GM23338 (cell line): ENCODE measurements at regions not wholly inside any gene's neighbourhood (a gene's known extent, or its start where the extent isn't known, plus 50 kb on each side); places are given as distances from the start of the nearest gene placed in this dataset.
A peak's percentile ranks its signal among the peaks of the same experiment; 100 is the strongest.

Experiments used
- ATAC-seq: fragments of 200-7000 bp; cut with Tn5 transposase; 3 replicates; pipeline ENCODE4 v1.9.1; 2020
- DNase-seq: peaks from one replicate; pipeline ENCODE4 v3.0.0-alpha.2; 2015; ENCODE audit warnings: low spot score
- H2AFZ ChIP-seq: fragments of 200-600 bp; sonication (generic); 2 replicates; pipeline ENCODE4 v1.8.0; 2016; ENCODE audit warnings: antibody characterized with exemption, mild to moderate bottlenecking, moderate library complexity
- H3F3A ChIP-seq: fragments of 200-600 bp; sonication (generic); replicated peaks from 2 replicates; pipeline ENCODE4 v1.8.0; 2017; ENCODE audit warnings: antibody characterized with exemption, mixed run types, low read depth
- H3K27ac ChIP-seq: fragments of 200-600 bp; sonication (generic); 2 replicates; pipeline ENCODE4 v1.6.1; 2016; ENCODE audit warnings: low read depth
- H3K27me3 ChIP-seq: fragments of 200-600 bp; sonication (generic); 2 replicates; pipeline ENCODE4 v1.8.0; 2016; ENCODE audit warnings: mild to moderate bottlenecking, mixed run types, moderate library complexity; ENCODE audit not compliant: insufficient read depth
- H3K36me3 ChIP-seq: fragments of 200-600 bp; sonication (generic); 2 replicates; pipeline ENCODE4 v1.8.0; 2016; ENCODE audit warnings: mild to moderate bottlenecking; ENCODE audit not compliant: insufficient read depth
- H3K4me1 ChIP-seq: fragments of 200-600 bp; sonication (generic); 2 replicates; pipeline ENCODE4 v1.8.0; 2016; ENCODE audit warnings: mild to moderate bottlenecking, moderate library complexity; ENCODE audit not compliant: insufficient read depth
- H3K4me2 ChIP-seq: fragments of 200-600 bp; sonication (generic); 2 replicates; pipeline ENCODE4 v1.7.1; 2017; ENCODE audit warnings: mixed run types
- H3K4me3 ChIP-seq: fragments of 200-600 bp; sonication (generic); 2 replicates; pipeline ENCODE4 v1.6.1; 2016; ENCODE audit warnings: mixed run types
- H3K79me2 ChIP-seq: fragments of 200-600 bp; sonication (generic); replicated peaks from 2 replicates; pipeline ENCODE4 v1.8.0; 2017; ENCODE audit warnings: mild to moderate bottlenecking; ENCODE audit not compliant: insufficient read depth
- H3K9me2 ChIP-seq: fragments of 200-600 bp; sonication (generic); 2 replicates; pipeline ENCODE4 v1.8.0; 2017; ENCODE audit not compliant: insufficient read depth
- H4K20me1 ChIP-seq: fragments of 200-600 bp; sonication (generic); replicated peaks from 2 replicates; pipeline ENCODE4 v1.8.0; 2017; ENCODE audit warnings: mild to moderate bottlenecking; ENCODE audit not compliant: insufficient read depth
- H3K27ac Mint-ChIP-seq: 2 replicates; pipeline ENCODE4 v1.8.0; 2020; ENCODE audit warnings: inconsistent platforms, mild to moderate bottlenecking, moderate library complexity, mixed read lengths
- H3K27me3 Mint-ChIP-seq: 3 replicates; pipeline ENCODE4 v1.8.0; 2022; ENCODE audit warnings: low read depth, mild to moderate bottlenecking, moderate library complexity, mixed read lengths, inconsistent platforms; ENCODE audit not compliant: insufficient read depth, poor library complexity
- H3K36me3 Mint-ChIP-seq: 3 replicates; pipeline ENCODE4 v1.8.0; 2021; ENCODE audit warnings: low read depth, mild to moderate bottlenecking, inconsistent platforms, moderate library complexity, mixed read lengths
- H3K4me1 Mint-ChIP-seq: 3 replicates; pipeline ENCODE4 v1.8.0; 2020; ENCODE audit warnings: mild to moderate bottlenecking, inconsistent platforms, mixed read lengths
- H3K4me3 Mint-ChIP-seq: 3 replicates; pipeline ENCODE4 v1.8.0; 2021; ENCODE audit warnings: moderate library complexity, mild to moderate bottlenecking, inconsistent platforms, mixed read lengths
- H3K9me3 Mint-ChIP-seq: 3 replicates; pipeline ENCODE4 v1.8.0; 2020; ENCODE audit warnings: moderate library complexity, mild to moderate bottlenecking, inconsistent platforms, mixed read lengths
- POLR2AphosphoS5 ChIP-seq: IDR thresholded peaks from 2 replicates; pipeline ENCODE4 v1.6.1; 2016; ENCODE audit warnings: antibody characterized with exemption, low read depth
- STAT1 ChIP-seq: IDR thresholded peaks from one replicate; pipeline ENCODE4 v1.6.1; 2016; ENCODE audit warnings: antibody characterized with exemption; ENCODE audit not compliant: unreplicated experiment
- ZNF331 ChIP-seq: fragments of 250-450 bp; sonication (Bioruptor Pico); IDR thresholded peaks from 2 replicates; pipeline ENCODE4 v1.5.0; 2020; ENCODE audit warnings: low read depth, mild to moderate bottlenecking, moderate library complexity
- TF ChIP-seq, protein P1 (sequence below), 2 experiments: fragments of 200-600 bp in 1 of 2; sonication (generic) in 1 of 2; conservative IDR thresholded peaks; 2 replicates each; pipeline versions ENCODE4 v1.5.1 to v1.6.1; 2016 to 2017; ENCODE audit warnings: antibody characterized with exemption in 2 of 2, low read depth in 2 of 2, mild to moderate bottlenecking in 2 of 2, moderate library complexity in 1 of 2
- TF ChIP-seq, protein P2 (sequence below): fragments of 250-450 bp; sonication (Bioruptor Pico); IDR thresholded peaks from 2 replicates; pipeline ENCODE4 v1.5.0; 2020; ENCODE audit warnings: mild to moderate bottlenecking, moderate library complexity

DNA sequence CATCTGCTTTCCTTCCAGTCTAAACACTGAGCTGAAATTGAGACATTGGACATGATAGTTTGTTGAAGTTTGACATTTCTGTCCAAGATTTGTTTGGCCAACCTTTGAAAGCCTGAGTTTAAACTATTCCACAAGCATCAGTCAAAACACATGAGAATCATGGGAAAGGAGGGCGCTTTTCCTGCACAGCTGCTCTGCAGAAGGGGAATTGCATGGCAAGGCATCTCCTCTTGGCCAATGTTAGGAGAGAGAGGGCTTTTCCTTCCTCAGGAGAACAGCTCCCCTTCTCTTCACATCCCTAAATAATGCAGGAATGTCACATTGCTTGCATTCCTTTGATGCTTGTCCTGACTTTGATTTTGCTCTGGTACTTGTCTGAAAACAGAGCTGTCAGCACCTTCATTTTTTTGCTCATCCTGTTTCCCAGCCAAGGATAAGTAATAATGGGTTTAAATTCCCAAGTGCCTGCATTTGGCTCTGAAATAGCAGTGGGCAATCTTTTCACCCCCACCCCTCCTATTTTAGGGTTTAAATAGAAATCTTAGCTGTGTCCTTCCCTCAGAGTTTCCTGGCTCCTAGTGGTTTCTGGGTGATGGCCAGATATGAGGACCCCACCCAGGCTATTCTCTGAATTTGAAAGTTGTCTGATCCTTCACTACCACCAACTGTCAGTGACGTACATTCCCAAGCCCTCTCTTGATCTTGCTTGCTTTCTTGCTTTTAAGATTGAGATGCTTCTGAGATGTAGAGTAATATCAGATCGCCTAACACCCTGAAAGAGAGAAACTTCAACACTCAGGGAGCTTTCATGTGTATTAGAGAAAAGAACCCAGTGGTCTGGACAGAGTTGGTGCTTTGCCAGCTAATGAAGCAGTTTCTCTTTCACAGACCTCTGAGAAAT, 75.2 kb upstream of the NPVF start (continued):
- TF ChIP-seq, protein P1, sequence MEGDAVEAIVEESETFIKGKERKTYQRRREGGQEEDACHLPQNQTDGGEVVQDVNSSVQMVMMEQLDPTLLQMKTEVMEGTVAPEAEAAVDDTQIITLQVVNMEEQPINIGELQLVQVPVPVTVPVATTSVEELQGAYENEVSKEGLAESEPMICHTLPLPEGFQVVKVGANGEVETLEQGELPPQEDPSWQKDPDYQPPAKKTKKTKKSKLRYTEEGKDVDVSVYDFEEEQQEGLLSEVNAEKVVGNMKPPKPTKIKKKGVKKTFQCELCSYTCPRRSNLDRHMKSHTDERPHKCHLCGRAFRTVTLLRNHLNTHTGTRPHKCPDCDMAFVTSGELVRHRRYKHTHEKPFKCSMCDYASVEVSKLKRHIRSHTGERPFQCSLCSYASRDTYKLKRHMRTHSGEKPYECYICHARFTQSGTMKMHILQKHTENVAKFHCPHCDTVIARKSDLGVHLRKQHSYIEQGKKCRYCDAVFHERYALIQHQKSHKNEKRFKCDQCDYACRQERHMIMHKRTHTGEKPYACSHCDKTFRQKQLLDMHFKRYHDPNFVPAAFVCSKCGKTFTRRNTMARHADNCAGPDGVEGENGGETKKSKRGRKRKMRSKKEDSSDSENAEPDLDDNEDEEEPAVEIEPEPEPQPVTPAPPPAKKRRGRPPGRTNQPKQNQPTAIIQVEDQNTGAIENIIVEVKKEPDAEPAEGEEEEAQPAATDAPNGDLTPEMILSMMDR (conservative IDR thresholded peaks at IDR 0.05; ENCODE audit: low read depth in 2 of 2) = 0 out of 4 replicates have a peak, but pooled peaks of 1 of the 2 experiments have one; percentile 4
- TF ChIP-seq ZNF331 (CRISPR knock-in tag) (no peak), POLR2AphosphoS5 (no peak)
- TF ChIP-seq, protein P2, sequence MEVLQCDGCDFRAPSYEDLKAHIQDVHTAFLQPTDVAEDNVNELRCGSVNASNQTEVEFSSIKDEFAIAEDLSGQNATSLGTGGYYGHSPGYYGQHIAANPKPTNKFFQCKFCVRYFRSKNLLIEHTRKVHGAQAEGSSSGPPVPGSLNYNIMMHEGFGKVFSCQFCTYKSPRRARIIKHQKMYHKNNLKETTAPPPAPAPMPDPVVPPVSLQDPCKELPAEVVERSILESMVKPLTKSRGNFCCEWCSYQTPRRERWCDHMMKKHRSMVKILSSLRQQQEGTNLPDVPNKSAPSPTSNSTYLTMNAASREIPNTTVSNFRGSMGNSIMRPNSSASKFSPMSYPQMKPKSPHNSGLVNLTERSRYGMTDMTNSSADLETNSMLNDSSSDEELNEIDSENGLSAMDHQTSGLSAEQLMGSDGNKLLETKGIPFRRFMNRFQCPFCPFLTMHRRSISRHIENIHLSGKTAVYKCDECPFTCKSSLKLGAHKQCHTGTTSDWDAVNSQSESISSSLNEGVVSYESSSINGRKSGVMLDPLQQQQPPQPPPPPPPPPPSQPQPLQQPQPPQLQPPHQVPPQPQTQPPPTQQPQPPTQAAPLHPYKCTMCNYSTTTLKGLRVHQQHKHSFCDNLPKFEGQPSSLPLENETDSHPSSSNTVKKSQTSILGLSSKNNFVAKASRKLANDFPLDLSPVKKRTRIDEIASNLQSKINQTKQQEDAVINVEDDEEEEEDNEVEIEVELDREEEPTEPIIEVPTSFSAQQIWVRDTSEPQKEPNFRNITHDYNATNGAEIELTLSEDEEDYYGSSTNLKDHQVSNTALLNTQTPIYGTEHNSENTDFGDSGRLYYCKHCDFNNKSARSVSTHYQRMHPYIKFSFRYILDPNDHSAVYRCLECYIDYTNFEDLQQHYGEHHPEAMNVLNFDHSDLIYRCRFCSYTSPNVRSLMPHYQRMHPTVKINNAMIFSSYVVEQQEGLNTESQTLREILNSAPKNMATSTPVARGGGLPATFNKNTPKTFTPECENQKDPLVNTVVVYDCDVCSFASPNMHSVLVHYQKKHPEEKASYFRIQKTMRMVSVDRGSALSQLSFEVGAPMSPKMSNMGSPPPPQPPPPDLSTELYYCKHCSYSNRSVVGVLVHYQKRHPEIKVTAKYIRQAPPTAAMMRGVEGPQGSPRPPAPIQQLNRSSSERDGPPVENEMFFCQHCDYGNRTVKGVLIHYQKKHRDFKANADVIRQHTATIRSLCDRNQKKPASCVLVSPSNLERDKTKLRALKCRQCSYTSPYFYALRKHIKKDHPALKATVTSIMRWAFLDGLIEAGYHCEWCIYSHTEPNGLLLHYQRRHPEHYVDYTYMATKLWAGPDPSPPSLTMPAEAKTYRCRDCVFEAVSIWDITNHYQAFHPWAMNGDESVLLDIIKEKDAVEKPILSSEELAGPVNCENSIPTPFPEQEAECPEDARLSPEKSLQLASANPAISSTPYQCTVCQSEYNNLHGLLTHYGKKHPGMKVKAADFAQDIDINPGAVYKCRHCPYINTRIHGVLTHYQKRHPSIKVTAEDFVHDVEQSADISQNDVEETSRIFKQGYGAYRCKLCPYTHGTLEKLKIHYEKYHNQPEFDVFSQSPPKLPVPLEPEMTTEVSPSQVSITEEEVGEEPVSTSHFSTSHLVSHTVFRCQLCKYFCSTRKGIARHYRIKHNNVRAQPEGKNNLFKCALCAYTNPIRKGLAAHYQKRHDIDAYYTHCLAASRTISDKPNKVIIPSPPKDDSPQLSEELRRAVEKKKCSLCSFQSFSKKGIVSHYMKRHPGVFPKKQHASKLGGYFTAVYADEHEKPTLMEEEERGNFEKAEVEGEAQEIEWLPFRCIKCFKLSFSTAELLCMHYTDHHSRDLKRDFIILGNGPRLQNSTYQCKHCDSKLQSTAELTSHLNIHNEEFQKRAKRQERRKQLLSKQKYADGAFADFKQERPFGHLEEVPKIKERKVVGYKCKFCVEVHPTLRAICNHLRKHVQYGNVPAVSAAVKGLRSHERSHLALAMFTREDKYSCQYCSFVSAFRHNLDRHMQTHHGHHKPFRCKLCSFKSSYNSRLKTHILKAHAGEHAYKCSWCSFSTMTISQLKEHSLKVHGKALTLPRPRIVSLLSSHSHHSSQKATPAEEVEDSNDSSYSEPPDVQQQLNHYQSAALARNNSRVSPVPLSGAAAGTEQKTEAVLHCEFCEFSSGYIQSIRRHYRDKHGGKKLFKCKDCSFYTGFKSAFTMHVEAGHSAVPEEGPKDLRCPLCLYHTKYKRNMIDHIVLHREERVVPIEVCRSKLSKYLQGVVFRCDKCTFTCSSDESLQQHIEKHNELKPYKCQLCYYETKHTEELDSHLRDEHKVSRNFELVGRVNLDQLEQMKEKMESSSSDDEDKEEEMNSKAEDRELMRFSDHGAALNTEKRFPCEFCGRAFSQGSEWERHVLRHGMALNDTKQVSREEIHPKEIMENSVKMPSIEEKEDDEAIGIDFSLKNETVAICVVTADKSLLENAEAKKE (CRISPR knock-in tag) = peak; percentile 98

DNA sequence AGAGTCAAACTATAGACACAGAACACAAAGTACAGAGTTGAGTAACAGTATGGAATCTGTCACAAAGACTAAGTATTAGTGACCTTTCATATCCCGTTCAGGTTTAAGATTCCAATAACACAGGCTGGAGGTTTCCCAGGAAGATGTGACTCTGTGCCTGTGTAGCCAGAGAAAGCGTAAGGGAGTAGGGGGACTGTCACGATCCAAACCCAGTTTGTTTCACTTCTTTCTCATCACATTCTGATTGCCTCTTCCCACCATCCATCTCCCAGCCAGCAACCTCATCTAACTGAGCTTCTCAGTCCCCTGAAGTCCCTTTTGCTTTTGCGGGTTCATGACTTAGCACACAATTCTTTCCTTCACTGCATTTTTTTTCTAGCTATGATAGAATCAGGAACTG, 76.4 kb upstream of the NPVF start:
- no peak for DNase-seq
- ATAC-seq = no peak
- H3K9me3 Mint-ChIP-seq = no peaks in the 10 kb centered on the region; the same call in 2 of the 3 replicates
- H3K36me3 ChIP-seq = no peaks in the 10 kb centered on the region
- no peaks in the 10 kb centered on the region for H3K79me2 ChIP-seq
- no peaks in the 10 kb centered on the region for H4K20me1 ChIP-seq
- H3K9me2 ChIP-seq = no peaks in the 10 kb centered on the region
- no peak overlapping the region for H3K27ac ChIP-seq
- no peaks in the 10 kb centered on the region for H3F3A ChIP-seq
- peaks cover 14% of the 10 kb centered on the region for H3K4me1 ChIP-seq
- no peak overlapping the region for H3K4me3 Mint-ChIP-seq
- H3K4me1 Mint-ChIP-seq = peaks cover 23% of the 10 kb centered on the region
- peak overlapping the region; percentile 48; the same call in 1 of the 2 replicates for H2AFZ ChIP-seq
- no peak overlapping the region for H3K27ac Mint-ChIP-seq
- H3K27me3 ChIP-seq = no peaks in the 10 kb centered on the region
- no peaks in the 10 kb centered on the region for H3K36me3 Mint-ChIP-seq
- no peak overlapping the region for H3K4me2 ChIP-seq
- peaks cover 6% of the 10 kb centered on the region for H3K27me3 Mint-ChIP-seq
- no peak overlapping the region for H3K4me3 ChIP-seq
- TF ChIP-seq STAT1 = no peak
